Glomerular visceral epithelial cell (primary cell): ENCODE measurements at regions not wholly inside any gene's neighbourhood (a gene's known extent, or its start where the extent isn't known, plus 50 kb on each side); places are given as distances from the start of the nearest gene placed in this dataset.

Experiments
- DNase-seq: peaks from one replicate; pipeline ENCODE4 v3.0.0-alpha.2; 2016; ENCODE audit errors: extremely low spot score

GRCh38 chr1:200282497-200283122, 127.2 kb downstream of the ZNF281 start:
- DNase-seq: no peak

- no peak for DNase-seq
Measured at GRCh38 chr1:200281201-200281835, 128.5 kb downstream of the ZNF281 start.

- DNase-seq: peak; percentile 56
Measured at GRCh38 chr1:200279810-200280411, 129.9 kb downstream of the ZNF281 start.

GRCh38 chr1:200275816-200276453, 133.9 kb downstream of the ZNF281 start:
- DNase-seq: no peak

- no peak for DNase-seq
Measured at GRCh38 chr1:200275415-200275814, 134.4 kb downstream of the ZNF281 start.

GRCh38 chr1:200274116-200274515, 135.7 kb downstream of the ZNF281 start:
- DNase-seq: no peak

GRCh38 chr1:200272481-200273068, 137.3 kb downstream of the ZNF281 start:
- no peak for DNase-seq

GRCh38 chr1:200269256-200269655, 140.6 kb downstream of the ZNF281 start:
- DNase-seq: no peak

- no peak for DNase-seq
Measured at GRCh38 chr1:200267937-200268336, 141.9 kb downstream of the ZNF281 start.

- DNase-seq: no peak
Measured at GRCh38 chr1:200267458-200267857, 142.4 kb downstream of the ZNF281 start.

- DNase-seq: no peak
Measured at GRCh38 chr1:200266871-200267270, 143.0 kb downstream of the ZNF281 start.

GRCh38 chr1:200265881-200266280, 144.0 kb downstream of the ZNF281 start:
- DNase-seq: peak; percentile 44

GRCh38 chr1:200265104-200265503, 144.7 kb downstream of the ZNF281 start:
- no peak for DNase-seq

GRCh38 chr1:200263203-200263602, 146.6 kb downstream of the ZNF281 start:
- DNase-seq: no peak

GRCh38 chr1:200262326-200262965, 147.4 kb downstream of the ZNF281 start:
- DNase-seq: no peak

GRCh38 chr1:200260597-200261335, 149.1 kb downstream of the ZNF281 start:
- no peak for DNase-seq

GRCh38 chr1:200258447-200259375, 151.1 kb downstream of the ZNF281 start:
- peak; percentile 17 for DNase-seq

- DNase-seq: no peak
Measured at GRCh38 chr1:200257235-200257634, 152.6 kb downstream of the ZNF281 start.

GRCh38 chr1:200254602-200255001, 155.2 kb downstream of the ZNF281 start:
- DNase-seq: peak; percentile 58
